Keratinocyte (primary cell): ENCODE measurements at regions not wholly inside any gene's neighbourhood (a gene's known extent, or its start where the extent isn't known, plus 50 kb on each side); places are given as distances from the start of the nearest gene placed in this dataset.

Experiments
- DNase-seq: peaks from one replicate; pipeline ENCODE4 v3.0.0-alpha.2; 2011; ENCODE audit warnings: low read depth, missing footprints, low spot score
- FAIRE-seq: peaks from 2 replicates; lab custom pipeline; 2011; peaks lifted over from hg19 to GRCh38; lab: Jason Lieb, UNC
- H2AFZ ChIP-seq: 2 replicates; pipeline ENCODE4 v1.6.0; 2012; ENCODE audit warnings: low read length, control low read depth, inconsistent platforms; ENCODE audit not compliant: control insufficient read depth
- H3K27ac ChIP-seq: 2 replicates; pipeline ENCODE4 v1.5.1; 2011; ENCODE audit warnings: low read length; ENCODE audit not compliant: control insufficient read depth, insufficient read depth
- H3K27me3 ChIP-seq: 3 replicates; pipeline ENCODE4 v1.6.0; 2011; ENCODE audit warnings: low read length; ENCODE audit not compliant: control insufficient read depth, insufficient read depth; ENCODE audit errors: extremely low read depth
- H3K36me3 ChIP-seq, 2 experiments: 2 replicates in 1 of 2; 3 replicates in 1 of 2; pipeline ENCODE4 v1.5.1; 2011; ENCODE audit warnings: low read length in 2 of 2, mild to moderate bottlenecking in 1 of 2; ENCODE audit not compliant: control insufficient read depth in 2 of 2, insufficient read depth in 2 of 2; ENCODE audit errors: extremely low read depth in 1 of 2
- H3K4me1 ChIP-seq: 3 replicates; pipeline ENCODE4 v1.5.1; 2011; ENCODE audit warnings: low read length; ENCODE audit not compliant: control insufficient read depth, insufficient read depth; ENCODE audit errors: extremely low read depth
- H3K4me2 ChIP-seq: 3 replicates; pipeline ENCODE4 v1.6.0; 2011; ENCODE audit warnings: low read depth, low read length; ENCODE audit not compliant: control insufficient read depth, insufficient read depth; ENCODE audit errors: extremely low read depth
- H3K4me3 ChIP-seq, 3 experiments: fragments of 200-600 bp in 1 of 3; sonication (generic) in 1 of 3; 2 replicates in 2 of 3; 3 replicates in 1 of 3; pipeline ENCODE4 v1.5.1; 2011 to 2016; ENCODE audit warnings: low read length in 3 of 3, mild to moderate bottlenecking in 3 of 3, control low read depth in 2 of 3, inconsistent platforms in 1 of 3, low read depth in 1 of 3, mixed read lengths in 1 of 3, mixed run types in 1 of 3, moderate library complexity in 1 of 3; ENCODE audit not compliant: control insufficient read depth in 2 of 3, insufficient read depth in 2 of 3; ENCODE audit errors: extremely low read depth in 1 of 3
- H3K79me2 ChIP-seq: 2 replicates; pipeline ENCODE4 v1.6.0; 2012; ENCODE audit warnings: low read length; ENCODE audit not compliant: control insufficient read depth, insufficient read depth
- H3K9ac ChIP-seq: 3 replicates; pipeline ENCODE4 v1.6.0; 2011; ENCODE audit warnings: low read length; ENCODE audit not compliant: control insufficient read depth, insufficient read depth; ENCODE audit errors: extremely low read depth
- H3K9me1 ChIP-seq: 3 replicates; pipeline ENCODE4 v1.6.0; 2011; ENCODE audit warnings: low read length; ENCODE audit not compliant: control insufficient read depth, insufficient read depth; ENCODE audit errors: extremely low read depth
- H3K9me3 ChIP-seq: 2 replicates; pipeline ENCODE4 v1.5.1; 2012; ENCODE audit warnings: low read depth, low read length; ENCODE audit not compliant: control insufficient read depth
- H4K20me1 ChIP-seq: 3 replicates; pipeline ENCODE4 v1.6.0; 2011; ENCODE audit warnings: low read length; ENCODE audit not compliant: control insufficient read depth, insufficient read depth; ENCODE audit errors: extremely low read depth
- EZH2 ChIP-seq: IDR thresholded peaks from one replicate; pipeline ENCODE4 v1.6.1; 2012; ENCODE audit warnings: inconsistent platforms, mild to moderate bottlenecking, low read length, moderate library complexity
- dilution Hi-C: fragments of 300-500 bp; cut with MboI; formaldehyde crosslinking; loops from one replicate; pipeline ENCODE4 v1.7.0; 2020; ENCODE audit warnings: low sequenced_read_pairs; ENCODE audit not compliant: extremely low pct_ligation_motif_present
- TF ChIP-seq, protein P1 (sequence below), 3 experiments: IDR thresholded peaks in 1 of 3; conservative IDR thresholded peaks in 1 of 3; optimal IDR thresholded peaks in 1 of 3; 2 replicates in 2 of 3; 3 replicates in 1 of 3; pipeline versions ENCODE3 to v1.5.1; 2011; ENCODE audit warnings: low read length in 3 of 3, mild to moderate bottlenecking in 3 of 3, moderate library complexity in 2 of 3, control low read depth in 1 of 3, inconsistent platforms in 1 of 3; ENCODE audit not compliant: insufficient read depth in 2 of 3; ENCODE audit errors: extremely low read depth in 1 of 3

DNA sequence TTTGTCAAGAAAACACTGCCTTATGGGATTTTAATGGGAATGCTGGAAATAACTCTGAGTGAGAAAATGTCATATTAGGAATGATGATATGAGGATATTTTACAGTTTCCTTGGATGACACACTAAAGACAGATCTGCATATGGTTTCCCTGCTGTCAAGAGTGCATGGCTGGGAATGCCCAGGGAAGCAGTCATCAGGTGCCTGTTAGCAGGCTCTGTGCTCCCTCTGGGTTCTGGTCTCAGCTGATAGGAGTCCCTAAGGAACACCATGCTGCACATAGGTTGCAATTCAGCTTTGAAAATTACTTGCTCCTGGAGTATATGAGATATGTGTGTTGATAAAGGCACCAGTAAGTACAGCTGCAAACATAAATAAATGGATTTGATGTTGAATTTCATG, 1064.6 kb downstream of the TUSC7 start:
- H4K20me1 ChIP-seq, result no peaks in the 10 kb centered on the region
- TF ChIP-seq, protein P1, sequence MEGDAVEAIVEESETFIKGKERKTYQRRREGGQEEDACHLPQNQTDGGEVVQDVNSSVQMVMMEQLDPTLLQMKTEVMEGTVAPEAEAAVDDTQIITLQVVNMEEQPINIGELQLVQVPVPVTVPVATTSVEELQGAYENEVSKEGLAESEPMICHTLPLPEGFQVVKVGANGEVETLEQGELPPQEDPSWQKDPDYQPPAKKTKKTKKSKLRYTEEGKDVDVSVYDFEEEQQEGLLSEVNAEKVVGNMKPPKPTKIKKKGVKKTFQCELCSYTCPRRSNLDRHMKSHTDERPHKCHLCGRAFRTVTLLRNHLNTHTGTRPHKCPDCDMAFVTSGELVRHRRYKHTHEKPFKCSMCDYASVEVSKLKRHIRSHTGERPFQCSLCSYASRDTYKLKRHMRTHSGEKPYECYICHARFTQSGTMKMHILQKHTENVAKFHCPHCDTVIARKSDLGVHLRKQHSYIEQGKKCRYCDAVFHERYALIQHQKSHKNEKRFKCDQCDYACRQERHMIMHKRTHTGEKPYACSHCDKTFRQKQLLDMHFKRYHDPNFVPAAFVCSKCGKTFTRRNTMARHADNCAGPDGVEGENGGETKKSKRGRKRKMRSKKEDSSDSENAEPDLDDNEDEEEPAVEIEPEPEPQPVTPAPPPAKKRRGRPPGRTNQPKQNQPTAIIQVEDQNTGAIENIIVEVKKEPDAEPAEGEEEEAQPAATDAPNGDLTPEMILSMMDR (optimal IDR thresholded peaks at IDR 0.05 in 1 of 3, IDR thresholded peaks at IDR 0.05 in 1 of 3, conservative IDR thresholded peaks at IDR 0.05 in 1 of 3; ENCODE audit: extremely low read depth in 1 of 3, insufficient read depth in 2 of 3, low read length in 3 of 3), result no peak
- no peak for TF ChIP-seq EZH2
- dilution Hi-C loops, result no loop called here
- no peaks in the 10 kb centered on the region for H3K36me3 ChIP-seq
- no peak overlapping the region for H2AFZ ChIP-seq
- no peak overlapping the region for H3K4me3 ChIP-seq
- H3K4me1 ChIP-seq, result no peaks in the 10 kb centered on the region
- no peaks in the 10 kb centered on the region for H3K27me3 ChIP-seq
- no peak overlapping the region for H3K4me2 ChIP-seq
- no peaks in the 10 kb centered on the region for H3K79me2 ChIP-seq
- DNase-seq, result no peak
- no peaks in the 10 kb centered on the region for H3K9me1 ChIP-seq
- H3K27ac ChIP-seq, result no peak overlapping the region
- no peak overlapping the region for H3K9ac ChIP-seq
- no peaks in the 10 kb centered on the region for H3K9me3 ChIP-seq
- FAIRE-seq, result no peak

DNA sequence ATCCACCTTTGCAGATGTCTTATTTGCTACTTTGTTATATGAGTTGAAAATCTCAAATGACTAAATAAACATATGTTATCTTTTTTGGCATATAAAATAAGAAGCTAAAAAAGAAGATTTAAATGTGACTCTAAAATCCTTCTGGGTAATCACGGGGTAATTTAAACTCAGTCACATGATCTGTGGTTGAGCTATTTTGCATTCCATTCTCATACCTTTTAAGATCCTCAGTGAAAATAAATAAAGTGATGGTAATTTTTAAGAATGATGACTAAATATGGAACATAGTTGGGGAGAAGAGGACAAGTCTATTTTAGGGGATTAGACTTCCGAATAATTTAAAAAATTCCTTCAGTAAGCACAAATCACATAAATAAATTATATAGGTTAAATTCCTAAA, 1076.8 kb downstream of the TUSC7 start:
- H3K27me3 ChIP-seq, result no peaks in the 10 kb centered on the region
- no peak overlapping the region for H2AFZ ChIP-seq
- H3K4me1 ChIP-seq, result no peaks in the 10 kb centered on the region
- no peaks in the 10 kb centered on the region for H3K9me1 ChIP-seq
- H3K4me3 ChIP-seq, result no peak overlapping the region
- TF ChIP-seq, protein P1 (optimal IDR thresholded peaks at IDR 0.05 in 1 of 3, IDR thresholded peaks at IDR 0.05 in 1 of 3, conservative IDR thresholded peaks at IDR 0.05 in 1 of 3; ENCODE audit: extremely low read depth in 1 of 3, insufficient read depth in 2 of 3, low read length in 3 of 3), result no peak
- no peak for TF ChIP-seq EZH2
- DNase-seq (no peak), FAIRE-seq (no peak)
- H3K36me3 ChIP-seq, result no peaks in the 10 kb centered on the region
- H3K4me2 ChIP-seq, result no peak overlapping the region
- no peaks in the 10 kb centered on the region for H3K9me3 ChIP-seq
- no peak overlapping the region for H3K27ac ChIP-seq
- H4K20me1 ChIP-seq, result no peaks in the 10 kb centered on the region
- dilution Hi-C loops, result no loop called here
- H3K79me2 ChIP-seq, result no peaks in the 10 kb centered on the region
- no peak overlapping the region for H3K9ac ChIP-seq
